Lung (tissue), 11 donors: ENCODE measurements at regions not wholly inside any gene's neighbourhood (a gene's known extent, or its start where the extent isn't known, plus 50 kb on each side); places are given as distances from the start of the nearest gene placed in this dataset.
A peak's percentile ranks its signal among the peaks of the same experiment; 100 is the strongest.

Experiments used
- ATAC-seq: fragments of 200-7000 bp; cut with Tn5 transposase; one replicate; pipeline ENCODE4 v1.9.1; 2020; ENCODE audit warnings: moderate number of reproducible peaks; ENCODE audit not compliant: insufficient read depth, low FRiP score
- DNase-seq, 3 donors: peaks; one replicate each; pipeline ENCODE4 v3.0.0-alpha.2; 2013 to 2017
- H3K27ac ChIP-seq, 2 donors: one replicate each; pipeline ENCODE4 v1.5.1; 2013; ENCODE audit warnings: mild to moderate bottlenecking in 2 of 2, moderate library complexity in 2 of 2, control low read depth in 1 of 2, inconsistent platforms in 1 of 2, low read depth in 1 of 2, low read length in 1 of 2
- H3K27me3 ChIP-seq, 3 donors: one replicate each; pipeline ENCODE4 v1.5.1; 2013; ENCODE audit warnings: low read length in 2 of 3; ENCODE audit not compliant: control insufficient read depth in 3 of 3, insufficient read depth in 3 of 3
- H3K36me3 ChIP-seq, 4 donors: one replicate each; pipeline ENCODE4 v1.5.1; 2013; ENCODE audit warnings: low read length in 4 of 4, mild to moderate bottlenecking in 1 of 4, moderate library complexity in 1 of 4; ENCODE audit not compliant: control insufficient read depth in 4 of 4, insufficient read depth in 4 of 4
- H3K4me1 ChIP-seq, 5 donors: one replicate each; pipeline ENCODE4 v1.5.1; 2013; ENCODE audit warnings: low read length in 5 of 5, mild to moderate bottlenecking in 2 of 5, moderate library complexity in 1 of 5; ENCODE audit not compliant: control insufficient read depth in 5 of 5, insufficient read depth in 5 of 5
- H3K4me3 ChIP-seq: one replicate; pipeline ENCODE4 v1.5.1; 2013; ENCODE audit warnings: mild to moderate bottlenecking, control low read depth, moderate library complexity
- H3K9ac ChIP-seq, 2 donors: one replicate each; pipeline ENCODE4 v1.5.1; 2013; ENCODE audit warnings: low read length in 2 of 2, control low read depth in 1 of 2; ENCODE audit not compliant: insufficient read depth in 1 of 2
- H3K9me3 ChIP-seq, 4 donors: one replicate each; pipeline ENCODE4 v1.5.1; 2013; ENCODE audit warnings: low read length in 3 of 4, mild to moderate bottlenecking in 1 of 4, moderate library complexity in 1 of 4; ENCODE audit not compliant: control insufficient read depth in 4 of 4, insufficient read depth in 3 of 4
- CTCF ChIP-seq: IDR thresholded peaks from 2 replicates; pipeline ENCODE4 v1.5.1; 2012; ENCODE audit warnings: mild to moderate bottlenecking; ENCODE audit errors: control extremely low read depth, extremely low read depth
- WGBS, 2 donors: extraction: QIAGEN DNeasy Blood & Tissue Kit; methylation state at CpG; one replicate each; pipeline ENCODE4 v1.1.7; 2013; 5-methylcytosine and 5-hydroxymethylcytosine counted together
- donor health status: control.
- donor health status: control.
- donor health status: Bipolar disorder and iron deficiency.
- donor health status: healthy.
- donor health status: DM: yes; HTN: yes; CAD: no.

- no peak overlapping the region for H3K4me3 ChIP-seq
- H3K27ac ChIP-seq: peak overlapping the region in 1 of 2 donors; percentile 72
- WGBS, 2 donors: 43 to 59% methylated on average over 7 of the region's 7 CpGs
These were observed 188.6 kb upstream of the FN1 start for GRCh38 chr2:215624423-215624829.

GRCh38 chr2:215622837-215623236, 187.0 kb upstream of the FN1 start:
- Histone ChIP-seq H3K27me3 (no peaks in the 10 kb centered on the region), H3K27ac (peak overlapping the region in 1 of 2 donors; percentile 31), H3K9ac (no peak overlapping the region), H3K9me3 (no peaks in the 10 kb centered on the region), H3K36me3 (no peaks in the 10 kb centered on the region), H3K4me1 (peaks cover 0 to 74% (median 27%) of the 10 kb centered on the region in 5 donors), H3K4me3 (no peak overlapping the region)
- WGBS, 2 donors: 87 to 89% methylated on average over 5 of the region's 5 CpGs
- no peak for TF ChIP-seq CTCF
- DNase-seq (peak in 2 of 3 donors; percentile 29 to 38), ATAC-seq (no peak)

More at GRCh38 chr2:215624423-215624829, 188.6 kb upstream of the FN1 start:
- no peak for TF ChIP-seq CTCF
- Histone ChIP-seq H3K9me3 (no peaks in the 10 kb centered on the region), H3K27me3 (no peaks in the 10 kb centered on the region), H3K9ac (peak overlapping the region in 1 of 2 donors; percentile 4), H3K36me3 (no peaks in the 10 kb centered on the region), H3K4me1 (peaks cover 0 to 62% (median 18%) of the 10 kb centered on the region in 5 donors)
- peak; percentile 77 for ATAC-seq
- peak; percentile 90 to 98 (median 97) for DNase-seq

GRCh38 chr2:215621381-215621780, 185.5 kb upstream of the FN1 start:
- TF ChIP-seq CTCF: no peak

GRCh38 chr2:215620528-215620927, 184.7 kb upstream of the FN1 start:
- Histone ChIP-seq H3K9me3 (no peaks in the 10 kb centered on the region), H3K36me3 (no peaks in the 10 kb centered on the region), H3K9ac (no peak overlapping the region), H3K27me3 (no peaks in the 10 kb centered on the region), H3K4me3 (no peak overlapping the region), H3K4me1 (peaks cover 0 to 61% (median 27%) of the 10 kb centered on the region in 5 donors), H3K27ac (no peak overlapping the region)
- TF ChIP-seq CTCF: no peak
- DNase-seq (no peak), ATAC-seq (no peak)
- WGBS, 2 donors: 86 to 89% methylated on average over 3 of the region's 3 CpGs

More at GRCh38 chr2:215621381-215621780, 185.5 kb upstream of the FN1 start:
- no peak overlapping the region for H3K27ac ChIP-seq
- no peaks in the 10 kb centered on the region for H3K9me3 ChIP-seq
- DNase-seq: peak in 2 of 3 donors; percentile 29 to 38
- no peak for ATAC-seq
- WGBS, 2 donors: 64 to 85% methylated on average over 2 of the region's 2 CpGs
- no peaks in the 10 kb centered on the region for H3K27me3 ChIP-seq
- no peak overlapping the region for H3K9ac ChIP-seq
- no peak overlapping the region for H3K4me3 ChIP-seq
- no peaks in the 10 kb centered on the region for H3K36me3 ChIP-seq
- peaks cover 0 to 68% (median 27%) of the 10 kb centered on the region in 5 donors for H3K4me1 ChIP-seq
